Transverse colon (tissue), 3 donors: ENCODE measurements at regions not wholly inside any gene's neighbourhood (a gene's known extent, or its start where the extent isn't known, plus 50 kb on each side); places are given as distances from the start of the nearest gene placed in this dataset.

ENCODE experiments used
- CTCF ChIP-seq, 5 experiments: fragments of 200-600 bp in 3 of 5; fragments of 450-650 bp in 2 of 5; sonication (generic) in 3 of 5; IDR thresholded peaks; 1 replicate in 2 of 5; 2 replicates in 3 of 5; pipeline ENCODE4 v1.5.1; 2016 to 2017; ENCODE audit warnings: antibody characterized with exemption in 5 of 5, inconsistent platforms in 3 of 5, mild to moderate bottlenecking in 2 of 5, moderate library complexity in 1 of 5
- POLR2A ChIP-seq: fragments of 450-650 bp; IDR thresholded peaks from one replicate; pipeline ENCODE4 v1.6.1; 2016; ENCODE audit warnings: antibody characterized with exemption, mild to moderate bottlenecking, moderate library complexity

GRCh38 chr22:47373648-47374272 is 611.3 kb downstream of the TBC1D22A start:
- TF ChIP-seq POLR2A (no peak), CTCF (IDR thresholded peaks at IDR 0.05) (no peak)
